ENCODE measurements at regions not wholly inside any gene's neighbourhood (a gene's known extent, or its start where the extent isn't known, plus 50 kb on each side); places are given as distances from the start of the nearest gene placed in this dataset.
A peak's percentile ranks its signal among the peaks of the same experiment; 100 is the strongest.

- no peak for DNase-seq (ENCODE audit: low spot score)
These were observed 85.7 kb upstream of the GPC6 start for GRCh38 chr13:93140912-93141311.

- DNase-seq (ENCODE audit: low spot score) = no peak
These were observed 82.6 kb upstream of the GPC6 start for GRCh38 chr13:93144031-93144430.

GRCh38 chr13:93145199-93145598, 81.4 kb upstream of the GPC6 start:
- DNase-seq (ENCODE audit: low spot score) = peak; percentile 10

DNA sequence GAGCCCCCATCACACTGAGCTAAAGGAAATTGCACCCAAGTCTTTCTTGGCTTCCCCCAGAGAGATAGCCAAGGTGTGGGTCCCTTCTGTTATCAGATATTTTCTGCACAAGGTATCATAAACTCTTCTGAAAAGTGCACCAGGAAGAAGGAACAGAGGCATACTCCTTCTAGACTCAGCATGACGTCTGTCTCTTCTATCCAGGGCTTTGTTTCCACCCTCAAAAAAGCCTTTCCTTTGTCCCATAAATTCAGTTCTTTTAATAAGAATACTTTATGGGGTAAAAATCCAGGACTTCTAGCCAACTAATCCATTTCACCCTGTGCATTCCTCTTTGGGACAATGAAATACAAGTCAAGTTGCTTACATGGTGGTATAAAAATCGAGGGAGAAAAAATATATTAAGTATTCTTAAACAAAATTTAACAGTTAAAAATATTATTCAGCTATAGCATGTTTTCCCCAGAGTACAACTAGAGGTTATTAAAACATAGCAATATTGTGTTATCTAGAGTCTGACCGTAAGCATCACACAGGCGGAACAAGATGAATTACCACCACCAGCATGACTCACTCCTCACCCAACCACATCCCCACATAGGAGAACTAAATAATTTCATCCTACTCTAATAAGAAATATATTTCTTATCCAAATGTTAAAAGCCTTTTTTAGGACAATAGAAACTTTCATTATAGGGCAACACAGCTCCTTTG, 79.9 kb upstream of the GPC6 start:
- peak; percentile 83 for DNase-seq (ENCODE audit: low spot score)

DNA sequence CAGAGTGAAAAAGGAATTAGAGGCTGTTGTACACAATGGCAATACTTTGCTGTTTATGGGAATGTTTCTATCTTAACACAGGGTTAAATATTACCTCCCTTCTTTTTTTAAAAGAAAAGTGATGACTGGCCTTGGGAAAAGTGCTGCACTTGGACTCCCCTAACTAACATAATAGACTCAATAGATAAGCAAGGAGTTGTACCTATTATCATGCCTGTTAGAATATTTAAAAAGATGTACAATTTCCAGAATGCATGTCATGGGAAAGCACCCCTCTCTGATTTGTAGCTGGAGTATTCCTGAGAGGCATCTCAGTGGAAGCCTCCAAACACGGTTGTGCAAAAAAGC, 79.3 kb upstream of the GPC6 start:
- DNase-seq (ENCODE audit: low spot score) = no peak

GRCh38 chr13:93147946-93148345, 78.7 kb upstream of the GPC6 start:
- peak; percentile 50 for DNase-seq (ENCODE audit: low spot score)

- DNase-seq (ENCODE audit: low spot score) = peak; percentile 37
These were observed 75.3 kb upstream of the GPC6 start for GRCh38 chr13:93151277-93151676.

DNA sequence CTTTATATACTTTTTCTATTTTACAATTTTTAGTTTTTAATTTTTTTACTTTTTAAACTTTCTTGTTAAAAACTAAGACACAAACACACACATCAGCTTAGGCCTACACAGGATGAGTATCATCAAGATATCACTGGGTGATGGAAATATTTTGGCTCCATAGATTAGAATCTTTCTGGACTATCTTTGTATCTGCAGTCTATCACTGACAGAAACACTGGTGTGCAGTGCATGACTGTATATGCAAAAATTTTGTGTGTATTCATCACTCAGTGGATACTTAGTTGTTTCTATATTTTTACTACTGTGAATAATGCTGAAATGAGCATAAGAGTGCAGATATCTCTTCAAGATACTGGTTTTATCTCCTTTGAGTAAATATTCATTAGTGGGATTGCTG, 68.0 kb upstream of the GPC6 start:
- no peak for DNase-seq (ENCODE audit: low spot score)

- DNase-seq (ENCODE audit: low spot score) = peak; percentile 94
These were observed 56.6 kb upstream of the GPC6 start for GRCh38 chr13:93169980-93170379.

- DNase-seq (ENCODE audit: low spot score) = no peak
These were observed 54.5 kb upstream of the GPC6 start for GRCh38 chr13:93172109-93172508.

DNA sequence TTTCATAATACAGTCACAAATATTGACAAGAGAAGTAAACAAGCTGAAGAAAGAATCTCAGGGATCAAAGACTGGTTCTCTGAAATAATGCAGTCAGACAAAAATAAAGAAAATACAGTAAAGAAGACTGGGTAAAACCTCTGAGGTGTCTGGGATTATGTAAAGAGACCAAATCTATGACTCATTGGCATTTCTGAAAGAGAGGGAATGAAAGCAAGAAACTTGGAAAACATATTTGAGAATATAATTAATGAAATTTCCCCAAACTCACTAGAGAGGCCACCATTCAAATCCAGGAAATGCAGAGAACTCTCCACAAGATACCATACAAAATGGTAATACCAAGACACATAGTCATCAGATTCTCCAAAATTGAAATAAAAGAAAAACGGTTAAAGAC, 53.0 kb upstream of the GPC6 start:
- no peak for DNase-seq (ENCODE audit: low spot score)

DNA sequence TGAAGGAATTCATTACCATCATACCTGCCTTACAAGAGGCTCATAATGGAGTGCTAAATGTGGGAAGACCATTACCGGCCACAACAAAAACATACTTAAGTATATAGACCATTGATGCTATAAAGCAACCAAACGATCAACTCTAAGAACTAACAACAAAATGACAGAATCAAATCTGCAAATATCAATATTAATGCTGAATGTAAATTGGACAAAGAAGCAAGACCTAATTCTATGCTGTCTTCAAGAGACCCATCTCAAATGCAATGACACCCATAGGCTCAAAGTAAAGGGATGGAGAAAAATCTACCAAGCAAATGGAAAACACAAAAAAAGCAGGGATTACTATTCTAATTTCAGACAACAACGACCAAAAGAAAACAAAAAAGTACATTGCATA, 52.3 kb upstream of the GPC6 start:
- DNase-seq (ENCODE audit: low spot score) = no peak

All from A172 (cell line).